Thyroid gland (tissue), 4 donors: ENCODE measurements at regions not wholly inside any gene's neighbourhood (a gene's known extent, or its start where the extent isn't known, plus 50 kb on each side); places are given as distances from the start of the nearest gene placed in this dataset.
"Not testable (repeated sequence)": the region's sequence is repeated elsewhere in the genome, so short reads cannot be mapped to it uniquely, and the experiment has no call there.

Source experiments
- DNase-seq, 2 donors: peaks; one replicate each; pipeline ENCODE4 v3.0.0-alpha.2; 2019
- H3K27ac ChIP-seq, 3 donors: fragments of 200-600 bp; sonication (generic); 1 replicate in 2 of 3; 2 replicates in 1 of 3; pipeline ENCODE4 v1.5.1; 2016 to 2019; ENCODE audit warnings: mild to moderate bottlenecking in 1 of 3, moderate library complexity in 1 of 3
- H3K27me3 ChIP-seq: fragments of 200-600 bp; sonication (generic); one replicate; pipeline ENCODE4 v1.5.1; 2019
- H3K36me3 ChIP-seq, 2 donors: fragments of 200-600 bp; sonication (generic); one replicate each; pipeline ENCODE4 v1.5.1; 2016 to 2019
- H3K4me1 ChIP-seq, 2 donors: fragments of 200-600 bp; sonication (generic); one replicate each; pipeline ENCODE4 v1.5.1; 2017 to 2019
- H3K4me3 ChIP-seq, 3 donors: fragments of 200-600 bp; sonication (generic); replicated peaks in 1 of 3; 1 replicate in 2 of 3; 2 replicates in 1 of 3; pipeline ENCODE4 v1.5.1; 2016; ENCODE audit warnings: mild to moderate bottlenecking in 1 of 3
- H3K9me3 ChIP-seq: fragments of 200-600 bp; sonication (generic); one replicate; pipeline ENCODE4 v1.5.1; 2017
- POLR2A ChIP-seq, 2 donors: fragments of 450-650 bp; IDR thresholded peaks; one replicate each; pipeline ENCODE4 v1.6.1; 2017; ENCODE audit warnings: antibody characterized with exemption in 2 of 2, mild to moderate bottlenecking in 2 of 2, moderate library complexity in 1 of 2
- WGBS, 2 donors: methylation state at CpG; one replicate each; pipeline ENCODE4 v1.1.5; 2017; 5-methylcytosine and 5-hydroxymethylcytosine counted together
- intact Hi-C: fragments of 100-400 bp; cut with DNase I; formaldehyde crosslinking; loops from one replicate; pipeline ENCODE4 v1.15.1; 2023
- TF ChIP-seq, protein P1 (sequence below), 6 experiments: fragments of 200-600 bp in 3 of 6; fragments of 450-650 bp in 3 of 6; sonication (generic) in 3 of 6; IDR thresholded peaks; one replicate each; pipeline ENCODE4 v1.5.1; 2016 to 2019; ENCODE audit warnings: antibody characterized with exemption in 6 of 6, mild to moderate bottlenecking in 2 of 6, inconsistent platforms in 1 of 6, moderate library complexity in 1 of 6

DNA sequence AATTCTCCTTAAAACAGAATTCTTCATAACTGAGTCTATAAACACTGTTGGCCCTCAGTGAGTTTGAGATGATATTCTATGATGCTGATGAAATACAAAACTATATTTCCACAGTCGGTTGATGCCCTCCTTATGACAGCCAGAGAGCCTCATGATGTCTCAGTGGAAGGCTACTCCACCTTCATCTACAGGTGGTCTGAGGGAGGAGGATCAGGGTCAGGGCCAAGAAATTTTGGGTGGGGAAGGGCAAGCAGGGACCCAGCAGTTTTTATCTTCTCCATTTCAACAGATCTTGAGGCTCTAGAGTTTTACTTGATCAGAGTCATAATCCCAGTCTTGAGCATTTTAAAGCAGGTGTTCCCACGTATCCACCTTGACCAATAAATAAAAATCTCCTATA is 90.8 kb downstream of the CCDC71L start:
- intact Hi-C loops = no loop called here
- WGBS, 2 donors = 97 to 100% methylated on average over 2 of the region's 2 CpGs
- no peaks in the 10 kb centered on the region for H3K9me3 ChIP-seq
- no peak overlapping the region for H3K4me3 ChIP-seq
- H3K4me1 ChIP-seq = no peaks in the 10 kb centered on the region
- TF ChIP-seq, protein P1, sequence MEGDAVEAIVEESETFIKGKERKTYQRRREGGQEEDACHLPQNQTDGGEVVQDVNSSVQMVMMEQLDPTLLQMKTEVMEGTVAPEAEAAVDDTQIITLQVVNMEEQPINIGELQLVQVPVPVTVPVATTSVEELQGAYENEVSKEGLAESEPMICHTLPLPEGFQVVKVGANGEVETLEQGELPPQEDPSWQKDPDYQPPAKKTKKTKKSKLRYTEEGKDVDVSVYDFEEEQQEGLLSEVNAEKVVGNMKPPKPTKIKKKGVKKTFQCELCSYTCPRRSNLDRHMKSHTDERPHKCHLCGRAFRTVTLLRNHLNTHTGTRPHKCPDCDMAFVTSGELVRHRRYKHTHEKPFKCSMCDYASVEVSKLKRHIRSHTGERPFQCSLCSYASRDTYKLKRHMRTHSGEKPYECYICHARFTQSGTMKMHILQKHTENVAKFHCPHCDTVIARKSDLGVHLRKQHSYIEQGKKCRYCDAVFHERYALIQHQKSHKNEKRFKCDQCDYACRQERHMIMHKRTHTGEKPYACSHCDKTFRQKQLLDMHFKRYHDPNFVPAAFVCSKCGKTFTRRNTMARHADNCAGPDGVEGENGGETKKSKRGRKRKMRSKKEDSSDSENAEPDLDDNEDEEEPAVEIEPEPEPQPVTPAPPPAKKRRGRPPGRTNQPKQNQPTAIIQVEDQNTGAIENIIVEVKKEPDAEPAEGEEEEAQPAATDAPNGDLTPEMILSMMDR (IDR thresholded peaks at IDR 0.05) = no peak
- TF ChIP-seq POLR2A (IDR thresholded peaks at IDR 0.05) = no peak
- no peaks in the 10 kb centered on the region for H3K36me3 ChIP-seq
- no peak for DNase-seq
- H3K27ac ChIP-seq = no peak overlapping the region
- H3K27me3 ChIP-seq = no peaks in the 10 kb centered on the region

DNA sequence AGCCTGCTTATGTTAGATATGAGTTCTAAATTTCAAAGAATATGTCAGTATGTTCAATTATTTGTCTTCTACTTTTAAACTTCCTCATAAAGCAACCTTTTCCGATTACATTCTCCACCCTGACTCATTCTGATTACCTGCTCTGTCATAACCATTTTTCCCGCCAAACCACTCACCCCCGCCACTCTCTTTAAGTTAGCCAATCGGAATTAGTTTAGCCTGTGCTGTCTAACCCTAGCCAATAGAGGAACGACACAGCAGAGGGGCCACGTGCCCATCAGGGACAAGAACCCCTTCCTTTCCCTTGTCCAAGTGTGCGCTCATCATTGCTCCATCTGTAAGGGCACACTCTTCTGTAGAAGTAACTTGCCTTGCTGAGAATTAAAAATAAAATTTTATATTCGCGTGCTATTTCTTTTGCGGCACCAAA is 91.4 kb downstream of the CCDC71L start:
- no peaks in the 10 kb centered on the region for H3K4me1 ChIP-seq
- H3K36me3 ChIP-seq = no peaks in the 10 kb centered on the region
- 94 to 96% methylated on average over 10 of the region's 10 CpGs for WGBS, 2 donors
- TF ChIP-seq POLR2A (IDR thresholded peaks at IDR 0.05) = no peak
- TF ChIP-seq, protein P1 (IDR thresholded peaks at IDR 0.05) = no peak
- no peak for DNase-seq
- no peak overlapping the region for H3K27ac ChIP-seq
- intact Hi-C loops = no loop called here
- H3K27me3 ChIP-seq = no peaks in the 10 kb centered on the region
- no peaks in the 10 kb centered on the region for H3K9me3 ChIP-seq
- no peak overlapping the region for H3K4me3 ChIP-seq

DNA sequence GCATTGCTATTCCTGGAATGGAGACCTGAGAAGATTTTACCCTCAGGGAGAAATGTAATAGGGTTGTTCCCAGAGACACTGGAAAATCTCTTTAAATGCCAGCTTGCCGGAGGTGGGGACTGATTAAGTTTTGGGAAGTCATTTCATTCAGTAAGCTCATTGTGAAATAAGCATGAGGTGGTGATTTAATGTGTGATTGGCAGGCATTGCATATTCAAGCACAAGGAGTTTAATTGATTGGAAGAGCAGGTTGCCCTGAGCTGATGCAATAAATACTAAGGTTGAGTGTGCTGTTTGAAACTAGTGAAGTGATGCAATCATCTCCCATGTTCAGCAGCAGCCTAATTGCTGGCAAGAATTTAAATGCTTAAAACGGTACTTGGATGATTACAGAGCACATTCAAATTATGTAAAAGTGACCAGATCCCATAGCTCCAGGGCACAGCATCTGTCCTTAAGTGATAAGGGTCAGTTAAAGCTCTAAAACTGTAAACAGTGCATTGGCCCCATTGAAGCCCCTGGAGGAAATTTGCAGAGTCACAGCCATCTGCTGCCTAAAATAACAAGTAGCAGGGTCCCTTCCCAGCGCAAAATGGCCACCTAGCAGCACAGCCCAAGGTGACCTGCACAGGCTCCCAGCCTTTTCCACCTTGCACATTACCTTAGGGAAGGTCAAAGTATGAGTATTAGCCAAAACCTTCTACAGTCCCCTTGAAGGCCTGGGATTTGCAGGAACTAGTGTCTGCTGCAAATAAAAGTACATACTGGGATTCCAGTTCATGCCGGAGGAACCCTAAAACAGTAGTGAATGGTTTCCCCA is 92.1 kb downstream of the CCDC71L start:
- TF ChIP-seq, protein P1 (IDR thresholded peaks at IDR 0.05) = no peak
- TF ChIP-seq POLR2A (IDR thresholded peaks at IDR 0.05) = no peak
- H3K4me1 ChIP-seq = no peaks in the 10 kb centered on the region
- no peak overlapping the region for H3K27ac ChIP-seq
- H3K9me3 ChIP-seq = no peaks in the 10 kb centered on the region
- no peaks in the 10 kb centered on the region for H3K36me3 ChIP-seq
- 69 to 76% methylated on average over 4 of the region's 4 CpGs for WGBS, 2 donors
- no peaks in the 10 kb centered on the region for H3K27me3 ChIP-seq
- DNase-seq = no peak
- intact Hi-C loops = no loop called here
- H3K4me3 ChIP-seq = no peak overlapping the region

DNA sequence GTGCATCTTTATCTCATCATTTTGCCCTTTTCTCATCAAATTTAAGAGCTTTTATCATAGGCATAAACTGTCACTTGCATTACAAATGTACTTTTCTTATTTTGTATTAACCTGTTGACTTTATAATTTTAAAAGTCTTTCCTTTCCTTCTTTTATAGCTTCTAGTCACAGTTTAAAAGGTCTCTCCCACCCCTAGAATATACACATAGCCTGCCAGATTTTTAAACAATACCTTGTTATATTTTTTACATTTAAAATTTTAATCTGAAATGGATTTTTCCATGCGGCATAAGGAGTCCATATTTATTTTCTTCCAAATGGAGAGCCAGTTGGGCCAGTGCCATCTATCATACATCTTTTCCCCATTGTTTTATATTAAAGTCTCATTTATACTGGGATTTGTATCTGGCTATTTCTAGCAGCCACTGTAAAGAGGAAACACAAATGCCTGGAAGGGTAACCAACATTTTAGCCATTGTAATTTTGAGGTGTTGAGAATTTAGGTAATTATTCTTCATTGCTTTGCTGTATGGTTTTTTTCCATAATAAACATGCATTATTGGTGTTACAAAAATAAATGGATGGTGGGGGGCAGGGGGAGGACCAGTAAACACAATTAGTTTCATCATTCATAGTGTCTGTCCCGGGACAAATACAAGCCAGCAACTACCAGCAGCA is 92.8 kb downstream of the CCDC71L start:
- intact Hi-C loops = no loop called here
- no peaks in the 10 kb centered on the region for H3K36me3 ChIP-seq
- WGBS, 2 donors = 73 to 78% methylated on average over 2 of the region's 2 CpGs

DNA sequence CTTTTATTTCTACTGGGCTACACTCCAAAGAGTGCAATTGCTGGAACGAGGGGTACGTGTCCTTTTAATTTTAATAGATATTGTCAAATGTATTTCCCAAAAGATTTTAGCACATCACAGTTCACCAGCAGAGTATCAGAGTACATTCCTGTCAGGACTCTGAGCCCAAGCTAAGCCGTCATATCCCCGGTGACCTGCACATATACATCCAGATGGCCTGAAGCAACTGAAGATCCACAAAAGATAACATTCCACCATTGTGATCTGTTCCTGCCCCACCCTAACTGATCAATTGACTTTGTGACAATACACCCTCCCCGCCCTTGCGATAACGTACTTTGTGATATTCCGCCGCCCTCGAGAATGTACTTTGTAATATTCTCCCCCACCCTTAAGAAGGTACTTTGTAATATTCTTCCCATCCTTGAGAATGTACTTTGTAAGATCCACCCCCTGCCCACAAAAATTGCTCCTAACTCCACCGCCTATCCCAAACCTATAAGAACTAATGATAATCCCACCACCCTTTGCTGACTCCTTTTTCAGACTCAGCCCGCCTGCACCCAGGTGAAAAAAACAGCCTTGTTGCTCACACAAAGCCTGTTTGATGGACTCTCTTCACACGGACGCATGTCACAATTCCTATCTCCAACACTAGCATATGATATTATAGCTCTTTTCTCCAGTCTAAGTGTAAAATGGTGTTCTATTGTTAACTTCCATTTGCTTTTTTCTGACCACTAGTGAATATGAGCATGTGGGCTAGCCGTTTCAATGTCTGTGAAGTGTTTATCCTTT is 93.6 kb downstream of the CCDC71L start:
- H3K4me1 ChIP-seq, H3K27ac ChIP-seq: not testable (repeated sequence)
- 86 to 92% methylated on average over 15 of the region's 15 CpGs for WGBS, 2 donors

More for the DNA sequence above, 92.8 kb downstream of the CCDC71L start:
- Histone ChIP-seq H3K4me3 (no peak overlapping the region), H3K27ac (no peak overlapping the region), H3K27me3 (no peaks in the 10 kb centered on the region), H3K9me3 (no peaks in the 10 kb centered on the region), H3K4me1 (no peaks in the 10 kb centered on the region)
- TF ChIP-seq POLR2A (IDR thresholded peaks at IDR 0.05) = no peak
- TF ChIP-seq, protein P1 (IDR thresholded peaks at IDR 0.05) = no peak
- DNase-seq = no peak

More for the DNA sequence above, 93.6 kb downstream of the CCDC71L start:
- H3K36me3 ChIP-seq, DNase-seq, H3K4me3 ChIP-seq, H3K27me3 ChIP-seq, intact Hi-C loops, H3K9me3 ChIP-seq: not testable (repeated sequence)
